ENCODE measurements at regions not wholly inside any gene's neighbourhood (a gene's known extent, or its start where the extent isn't known, plus 50 kb on each side); places are given as distances from the start of the nearest gene placed in this dataset.

- Histone ChIP-seq H3K27ac (no peak overlapping the region), H4K20me1 (ENCODE audit: low read depth) (no peaks in the 10 kb centered on the region), H2AFZ (replicated peaks) (no peak overlapping the region), H3K27me3 (no peaks in the 10 kb centered on the region), H3F3A (ENCODE audit: low read depth) (peaks cover 3% of the 10 kb centered on the region), H3K4me1 (peaks cover 24% of the 10 kb centered on the region), H3K4me3 (no peak overlapping the region), H3K36me3 (no peaks in the 10 kb centered on the region), H3K9me3 (ENCODE audit: low read depth) (no peaks in the 10 kb centered on the region), H3K9ac (no peak overlapping the region), H3K79me2 (ENCODE audit: low read depth) (no peaks in the 10 kb centered on the region), H3K4me2 (no peak overlapping the region)
- Mint-ChIP-seq H3K36me3 (no peaks in the 10 kb centered on the region), H3K27ac (no peak overlapping the region), H3K9me3 (no peaks in the 10 kb centered on the region), H3K27me3 (ENCODE audit: insufficient read depth, low read depth) (peaks cover 2% of the 10 kb centered on the region), H3K4me1 (peaks cover 31% of the 10 kb centered on the region), H3K4me3 (no peak overlapping the region)
- DNase-seq (ENCODE audit: low spot score) = no peak
- TF ChIP-seq, protein P1, sequence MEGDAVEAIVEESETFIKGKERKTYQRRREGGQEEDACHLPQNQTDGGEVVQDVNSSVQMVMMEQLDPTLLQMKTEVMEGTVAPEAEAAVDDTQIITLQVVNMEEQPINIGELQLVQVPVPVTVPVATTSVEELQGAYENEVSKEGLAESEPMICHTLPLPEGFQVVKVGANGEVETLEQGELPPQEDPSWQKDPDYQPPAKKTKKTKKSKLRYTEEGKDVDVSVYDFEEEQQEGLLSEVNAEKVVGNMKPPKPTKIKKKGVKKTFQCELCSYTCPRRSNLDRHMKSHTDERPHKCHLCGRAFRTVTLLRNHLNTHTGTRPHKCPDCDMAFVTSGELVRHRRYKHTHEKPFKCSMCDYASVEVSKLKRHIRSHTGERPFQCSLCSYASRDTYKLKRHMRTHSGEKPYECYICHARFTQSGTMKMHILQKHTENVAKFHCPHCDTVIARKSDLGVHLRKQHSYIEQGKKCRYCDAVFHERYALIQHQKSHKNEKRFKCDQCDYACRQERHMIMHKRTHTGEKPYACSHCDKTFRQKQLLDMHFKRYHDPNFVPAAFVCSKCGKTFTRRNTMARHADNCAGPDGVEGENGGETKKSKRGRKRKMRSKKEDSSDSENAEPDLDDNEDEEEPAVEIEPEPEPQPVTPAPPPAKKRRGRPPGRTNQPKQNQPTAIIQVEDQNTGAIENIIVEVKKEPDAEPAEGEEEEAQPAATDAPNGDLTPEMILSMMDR (IDR thresholded peaks at IDR 0.05) = no peak
- no peak for TF ChIP-seq EZH2 (IDR thresholded peaks at IDR 0.05)
- TF ChIP-seq EZH2phosphoT487 (IDR thresholded peaks at IDR 0.05) = no peak
Measured at GRCh38 chr12:43285159-43285598, 266.8 kb downstream of the ADAMTS20 start.

GRCh38 chr12:43284486-43285158 is 267.4 kb downstream of the ADAMTS20 start:
- Histone ChIP-seq H3K27me3 (no peaks in the 10 kb centered on the region), H3K4me2 (no peak overlapping the region), H3K79me2 (ENCODE audit: low read depth) (no peaks in the 10 kb centered on the region), H3K27ac (no peak overlapping the region), H3K9me3 (ENCODE audit: low read depth) (no peaks in the 10 kb centered on the region), H3K9ac (no peak overlapping the region), H3K36me3 (no peaks in the 10 kb centered on the region), H2AFZ (replicated peaks) (no peak overlapping the region), H3K4me3 (no peak overlapping the region), H3K4me1 (peaks cover 24% of the 10 kb centered on the region), H3F3A (ENCODE audit: low read depth) (peaks cover 3% of the 10 kb centered on the region), H4K20me1 (ENCODE audit: low read depth) (no peaks in the 10 kb centered on the region)
- H3K36me3 Mint-ChIP-seq = no peaks in the 10 kb centered on the region
- H3K4me1 Mint-ChIP-seq = peaks cover 31% of the 10 kb centered on the region
- H3K9me3 Mint-ChIP-seq = no peaks in the 10 kb centered on the region
- no peak overlapping the region for H3K4me3 Mint-ChIP-seq
- H3K27me3 Mint-ChIP-seq (ENCODE audit: insufficient read depth, low read depth) = peaks cover 2% of the 10 kb centered on the region
- DNase-seq (ENCODE audit: low spot score) = no peak
- no peak overlapping the region for H3K27ac Mint-ChIP-seq
- TF ChIP-seq, protein P1 (IDR thresholded peaks at IDR 0.05) = no peak
- no peak for TF ChIP-seq EZH2 (IDR thresholded peaks at IDR 0.05)
- no peak for TF ChIP-seq EZH2phosphoT487 (IDR thresholded peaks at IDR 0.05)

DNA sequence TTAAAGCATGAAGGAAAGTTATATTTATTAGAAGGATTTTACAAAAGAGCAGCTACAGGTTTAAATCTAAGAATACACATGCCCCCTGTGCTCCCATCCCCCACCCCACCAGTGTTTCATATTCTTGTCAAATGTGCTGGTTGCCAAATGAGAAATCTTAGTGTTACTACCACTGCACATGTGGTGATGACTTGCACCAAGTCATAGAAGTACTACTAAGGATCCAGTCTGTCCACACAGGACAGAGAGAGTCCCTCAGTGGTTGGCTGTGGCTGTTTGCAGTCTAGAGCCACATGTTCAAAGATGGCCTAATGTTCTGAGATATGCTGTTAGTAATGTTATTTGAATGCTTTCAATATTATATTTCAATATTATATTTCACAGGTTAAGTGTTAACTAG is 268.8 kb downstream of the ADAMTS20 start:
- Mint-ChIP-seq H3K36me3 (no peaks in the 10 kb centered on the region), H3K4me3 (no peak overlapping the region), H3K4me1 (peaks cover 22% of the 10 kb centered on the region), H3K27ac (no peak overlapping the region), H3K27me3 (ENCODE audit: insufficient read depth, low read depth) (peaks cover 2% of the 10 kb centered on the region), H3K9me3 (no peaks in the 10 kb centered on the region)
- Histone ChIP-seq H2AFZ (replicated peaks) (no peak overlapping the region), H3K79me2 (ENCODE audit: low read depth) (no peaks in the 10 kb centered on the region), H3K9ac (no peak overlapping the region), H3K9me3 (ENCODE audit: low read depth) (no peaks in the 10 kb centered on the region), H3F3A (ENCODE audit: low read depth) (no peaks in the 10 kb centered on the region), H4K20me1 (ENCODE audit: low read depth) (no peaks in the 10 kb centered on the region), H3K4me2 (no peak overlapping the region), H3K27me3 (no peaks in the 10 kb centered on the region), H3K4me3 (no peak overlapping the region), H3K36me3 (no peaks in the 10 kb centered on the region), H3K27ac (no peak overlapping the region), H3K4me1 (peaks cover 15% of the 10 kb centered on the region)
- no peak for TF ChIP-seq EZH2phosphoT487 (IDR thresholded peaks at IDR 0.05)
- TF ChIP-seq, protein P1 (IDR thresholded peaks at IDR 0.05) = no peak
- TF ChIP-seq EZH2 (IDR thresholded peaks at IDR 0.05) = no peak
- DNase-seq (ENCODE audit: low spot score) = no peak
